Motor neuron (in vitro differentiated cells): ENCODE measurements at regions not wholly inside any gene's neighbourhood (a gene's known extent, or its start where the extent isn't known, plus 50 kb on each side); places are given as distances from the start of the nearest gene placed in this dataset.
A peak's percentile ranks its signal among the peaks of the same experiment; 100 is the strongest.

ENCODE experiments used
- ATAC-seq, 8 experiments: fragments of 200-7000 bp; cut with Tn5 transposase; replicated peaks in 6 of 8; 2 replicates each; pipeline ENCODE4 v1.8.0; 2021; ENCODE audit warnings: mild to moderate bottlenecking in 8 of 8, moderate library complexity in 8 of 8
- H3K27ac ChIP-seq, 2 donors: fragments of 250-450 bp; sonication (Bioruptor Pico); 2 replicates each; pipeline ENCODE4 v1.9.0; 2021; ENCODE audit warnings: antibody characterized with exemption in 2 of 2, mild to moderate bottlenecking in 2 of 2, moderate library complexity in 1 of 2
- H3K4me1 ChIP-seq, 2 donors: fragments of 250-450 bp; sonication (Bioruptor Pico); replicated peaks in 1 of 2; 2 replicates each; pipeline ENCODE4 v1.6.1; 2021; ENCODE audit warnings: antibody characterized with exemption in 2 of 2, mild to moderate bottlenecking in 2 of 2, moderate library complexity in 1 of 2
- H3K4me3 ChIP-seq, 5 donors: fragments of 250-450 bp; sonication (Bioruptor Pico); 2 replicates each; pipeline ENCODE4 v1.9.0; 2021; ENCODE audit warnings: antibody characterized with exemption in 5 of 5, mild to moderate bottlenecking in 5 of 5, moderate library complexity in 4 of 5
- WGBS, 10 experiments: fragments of 450-650 bp; shearing (Covaris generic); methylation state at CpG; one replicate each; pipeline ENCODE4 v1.0.0; 2022; 5-methylcytosine and 5-hydroxymethylcytosine counted together
- in situ Hi-C, 9 experiments: fragments of 400-800 bp; cut with MboI; loops; one replicate each; pipeline ENCODE4 v1.15.0; 2021; ENCODE audit warnings: low sequenced_read_pairs in 9 of 9, low pct_unique_long_range_greater_than_20kb in 2 of 9; ENCODE audit not compliant: unreplicated experiment in 9 of 9

DNA sequence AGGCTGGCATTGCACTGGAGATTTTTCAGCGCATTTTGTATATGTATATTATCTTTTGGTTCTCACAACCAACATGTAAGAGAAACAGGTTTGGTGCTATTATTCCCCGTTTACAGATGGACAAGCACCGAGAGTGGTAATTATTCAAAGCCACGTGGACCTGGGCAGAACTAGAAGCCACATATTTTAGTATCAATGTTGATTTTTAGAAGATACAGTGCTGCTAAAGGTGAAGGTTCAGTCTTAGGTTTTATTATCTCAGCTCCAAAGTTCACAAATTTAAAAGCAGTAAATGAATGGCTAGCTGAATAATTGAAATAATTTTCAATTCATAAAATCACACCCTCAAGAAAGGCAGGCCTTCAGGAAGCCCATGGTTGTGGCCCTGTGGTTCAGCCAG is 400.6 kb upstream of the ID2 start:
- 67 to 100% (median 90%) methylated on average over 1 to 4 of the region's 4 CpGs; no CpG with 5 or more reads in 1 of the 10 experiments for WGBS, 10 experiments
- Histone ChIP-seq H3K4me3 (no peak overlapping the region), H3K27ac (no peak overlapping the region), H3K4me1 (no peaks in the 10 kb centered on the region)
- in situ Hi-C loops = no loop called here
- no peak for ATAC-seq

DNA sequence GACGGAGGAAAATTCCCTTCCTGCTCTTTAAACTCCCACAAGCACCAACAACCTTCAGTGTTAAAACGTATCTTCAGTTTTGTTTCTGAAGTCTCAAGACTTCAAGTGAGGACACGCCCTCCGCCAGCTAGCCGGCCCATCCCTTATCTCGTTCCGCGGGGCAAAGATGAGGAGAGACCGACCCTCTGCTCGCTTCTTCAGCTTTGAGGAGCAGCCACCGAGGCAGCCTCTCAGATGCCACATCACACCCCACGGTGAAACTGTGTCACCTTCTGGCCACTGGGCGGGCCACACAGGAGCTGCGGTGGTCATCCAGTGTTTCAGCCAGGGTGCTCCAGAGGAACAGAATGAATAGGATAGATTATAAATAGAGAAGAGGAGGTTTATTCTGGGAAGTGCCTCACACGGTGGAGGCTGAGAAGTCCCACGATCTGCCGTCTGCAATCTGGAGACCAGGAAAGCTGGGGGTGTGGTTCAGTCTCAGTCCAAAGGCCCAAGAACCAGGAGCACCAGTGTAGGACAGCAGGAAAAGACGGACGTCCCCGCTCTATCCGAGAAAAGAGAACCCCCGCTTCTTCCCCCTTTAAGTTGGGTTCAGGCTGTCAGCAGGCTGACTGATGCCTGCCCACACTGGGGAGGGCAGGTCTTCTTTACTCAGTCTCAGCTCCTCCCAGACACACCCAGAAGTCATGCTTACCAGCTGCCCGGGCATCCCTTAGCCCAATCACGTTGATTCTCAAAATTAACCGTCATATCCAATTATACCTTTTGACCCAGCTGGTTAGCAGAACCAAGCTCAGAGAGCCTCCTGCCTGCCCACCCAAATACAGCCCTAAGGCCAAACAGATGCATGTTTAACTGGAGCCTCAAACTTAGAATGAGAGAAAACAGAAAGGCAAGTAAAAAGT is 399.7 kb upstream of the ID2 start:
- no peak overlapping the region for H3K27ac ChIP-seq
- in situ Hi-C loops = no loop called here
- 39 to 100% (median 90%) methylated on average over 1 to 12 of the region's 25 CpGs for WGBS, 10 experiments

DNA sequence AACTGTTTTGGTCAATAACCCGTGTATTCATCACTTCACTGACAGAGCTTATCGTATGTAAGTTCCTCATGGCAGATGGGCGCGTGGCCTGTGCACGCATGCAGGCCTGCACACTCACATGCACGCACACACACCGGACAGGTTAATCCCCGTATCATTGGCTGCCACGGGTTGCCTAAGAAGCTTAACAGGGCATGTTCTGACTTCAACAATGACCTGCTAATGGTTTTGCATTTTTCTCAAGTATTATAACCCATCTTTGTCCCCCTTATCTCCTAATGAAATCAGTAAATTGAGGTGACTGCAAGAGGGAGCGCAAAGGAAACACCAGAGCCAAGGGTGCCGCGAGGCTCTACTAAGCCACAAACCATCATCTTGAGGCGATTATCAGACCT is 399.0 kb upstream of the ID2 start:
- Histone ChIP-seq H3K27ac (no peak overlapping the region), H3K4me3 (no peak overlapping the region), H3K4me1 (no peaks in the 10 kb centered on the region)
- no peak for ATAC-seq
- in situ Hi-C loops = no loop called here
- 70 to 100% (median 98%) methylated on average over 2 to 13 of the region's 13 CpGs for WGBS, 10 experiments

More for the DNA sequence above, 399.7 kb upstream of the ID2 start:
- no peak for ATAC-seq
- H3K4me1 ChIP-seq = no peaks in the 10 kb centered on the region
- H3K4me3 ChIP-seq = no peak overlapping the region

DNA sequence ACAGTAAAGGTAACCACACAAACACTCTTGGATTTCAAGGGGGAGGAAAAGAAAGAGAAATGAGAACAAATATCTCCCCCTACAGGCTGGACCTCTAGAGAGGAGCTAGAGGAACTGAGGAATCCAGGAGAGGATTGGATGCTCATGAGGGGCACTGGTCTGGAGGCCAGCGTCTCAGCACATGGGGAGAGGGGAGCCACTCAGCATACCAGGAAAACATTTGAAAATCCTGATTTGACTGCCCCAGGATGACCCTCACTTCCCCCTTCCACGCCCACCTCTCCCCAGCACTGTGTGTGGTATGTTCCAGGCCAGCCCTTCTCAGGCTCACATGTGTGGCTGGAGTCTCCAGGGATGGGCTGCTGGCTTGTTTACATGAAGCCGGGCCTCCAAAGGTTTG is 396.8 kb upstream of the ID2 start:
- H3K4me3 ChIP-seq = no peak overlapping the region
- peak in 4 of 8 experiments; percentile 25 to 86 (median 75) for ATAC-seq
- H3K27ac ChIP-seq = no peak overlapping the region
- WGBS, 10 experiments = 40 to 100% (median 80%) methylated on average over 1 of the region's 3 CpGs; no CpG with 5 or more reads in 7 of the 10 experiments
- in situ Hi-C loops = no loop called here
- H3K4me1 ChIP-seq = no peaks in the 10 kb centered on the region

DNA sequence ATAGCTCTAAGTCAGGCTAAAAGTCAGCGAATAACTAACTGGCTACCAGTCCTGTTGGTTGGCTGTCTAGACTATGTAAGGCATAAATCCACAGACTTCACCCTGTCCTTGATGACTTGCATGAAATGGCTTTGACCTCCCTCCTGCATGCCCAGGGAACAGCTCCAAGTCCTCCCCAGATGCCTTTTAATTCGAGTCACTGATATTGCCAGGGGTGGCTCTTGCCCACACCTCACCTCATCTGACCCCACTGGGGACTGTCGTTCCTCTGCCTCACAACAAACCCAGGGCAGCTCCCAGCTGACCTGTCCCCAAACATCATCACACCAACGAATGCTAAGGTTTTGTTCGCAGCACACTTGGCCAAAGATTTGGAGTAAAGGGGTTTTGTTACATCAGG is 396.0 kb upstream of the ID2 start:
- Histone ChIP-seq H3K4me3 (no peak overlapping the region), H3K27ac (no peak overlapping the region), H3K4me1 (no peaks in the 10 kb centered on the region)
- WGBS, 10 experiments = 43 to 93% (median 80%) methylated on average over 1 to 4 of the region's 5 CpGs; no CpG with 5 or more reads in 2 of the 10 experiments
- in situ Hi-C loops = no loop called here
- peak in 1 of 8 experiments; percentile 51 for ATAC-seq

DNA sequence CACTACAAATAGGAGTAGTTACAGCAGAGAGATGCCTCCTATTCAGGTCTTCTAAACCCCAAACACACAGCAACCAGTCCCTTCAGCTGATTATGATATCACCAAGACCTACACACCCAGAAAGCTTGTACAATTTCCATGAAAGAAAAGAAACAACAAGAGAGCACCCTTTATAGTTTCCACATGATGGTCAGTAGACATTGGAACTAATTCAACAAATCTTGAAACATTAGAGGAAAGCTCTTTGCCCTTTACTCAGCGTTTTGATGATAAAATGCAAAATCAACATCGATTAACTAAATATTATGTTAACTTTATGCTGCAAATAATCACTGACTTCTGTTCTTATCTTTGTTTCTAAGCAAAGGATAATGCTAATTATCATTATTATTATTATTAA is 393.6 kb upstream of the ID2 start:
- Histone ChIP-seq H3K27ac (no peak overlapping the region), H3K4me3 (no peak overlapping the region), H3K4me1 (no peaks in the 10 kb centered on the region)
- in situ Hi-C loops = no loop called here
- no peak for ATAC-seq
- WGBS, 10 experiments = 40 to 100% (median 90%) methylated on average over 1 to 2 of the region's 2 CpGs; no CpG with 5 or more reads in 1 of the 10 experiments

DNA sequence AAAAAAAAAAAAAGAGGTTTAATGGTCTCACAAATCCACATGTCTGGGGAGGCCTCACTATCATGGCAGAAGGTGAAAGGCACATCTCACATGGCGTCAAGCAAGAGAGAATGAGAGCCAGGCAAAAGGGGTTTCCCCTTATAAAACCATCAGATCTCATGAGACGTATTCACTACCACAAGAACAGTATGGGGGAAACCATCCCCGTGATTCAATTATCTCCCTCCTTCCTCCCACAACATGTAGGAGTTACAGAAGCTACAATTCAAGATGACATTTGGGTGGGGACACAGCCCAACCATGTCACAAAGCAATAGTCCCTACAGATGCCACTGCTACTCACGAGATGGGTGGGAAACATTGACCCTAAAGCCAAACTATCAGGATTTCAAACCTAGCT is 392.7 kb upstream of the ID2 start:
- no peak overlapping the region for H3K27ac ChIP-seq
- in situ Hi-C loops = no loop called here
- ATAC-seq = no peak
- H3K4me3 ChIP-seq = no peak overlapping the region
- no peaks in the 10 kb centered on the region for H3K4me1 ChIP-seq
- 90 to 100% (median 93%) methylated on average over 1 to 2 of the region's 4 CpGs; no CpG with 5 or more reads in 5 of the 10 experiments for WGBS, 10 experiments

DNA sequence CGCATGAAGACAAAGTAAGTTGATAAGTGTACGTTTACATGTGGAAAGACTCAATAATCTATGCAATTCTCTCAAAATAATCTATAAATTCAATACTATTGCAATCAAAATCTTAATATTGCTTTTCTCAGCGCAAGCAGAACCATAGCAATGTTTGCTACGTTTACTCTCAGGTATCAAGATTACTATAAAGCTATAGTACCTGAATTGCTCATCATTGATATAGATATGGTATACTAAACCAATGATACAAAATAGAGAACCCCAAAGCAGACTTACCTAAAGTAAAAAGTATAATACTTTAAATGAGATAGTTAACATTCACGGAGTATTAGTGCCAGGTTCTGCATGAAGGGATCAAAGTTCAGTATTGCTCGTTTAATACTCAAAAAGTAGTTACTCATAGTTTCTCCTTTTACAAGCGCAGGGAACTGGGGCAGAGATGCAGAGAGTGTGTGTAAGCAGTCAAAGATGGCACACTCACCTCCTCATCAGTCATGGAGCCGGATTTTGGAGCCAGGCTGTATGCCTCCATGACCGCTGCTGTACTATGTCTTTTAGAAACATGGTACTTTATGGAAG is 391.0 kb upstream of the ID2 start:
- in situ Hi-C loops = no loop called here
- Histone ChIP-seq H3K27ac (no peak overlapping the region), H3K4me3 (no peak overlapping the region), H3K4me1 (no peaks in the 10 kb centered on the region)
- 68 to 100% (median 90%) methylated on average over 2 to 9 of the region's 9 CpGs for WGBS, 10 experiments
- no peak for ATAC-seq

DNA sequence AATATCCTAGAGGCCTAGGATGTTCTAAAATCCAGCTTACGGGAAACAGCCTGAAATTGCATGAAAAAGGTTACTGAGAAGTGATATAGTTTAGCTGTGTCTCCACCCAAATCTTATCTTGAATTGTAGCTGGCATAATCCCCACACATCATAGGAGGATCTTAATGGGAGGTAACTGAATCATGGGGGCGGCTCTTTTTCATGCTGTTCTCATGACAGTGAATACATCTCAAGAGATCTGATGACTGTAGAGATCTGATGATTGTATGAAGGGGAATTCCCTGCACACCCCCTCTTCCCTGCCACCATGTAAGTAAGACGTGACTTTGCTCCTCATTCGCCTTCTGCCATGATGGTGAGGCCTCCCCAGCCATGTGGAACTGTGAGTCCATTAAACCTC is 385.6 kb upstream of the ID2 start:
- no peak overlapping the region for H3K27ac ChIP-seq
- no peaks in the 10 kb centered on the region for H3K4me1 ChIP-seq
- H3K4me3 ChIP-seq = no peak overlapping the region
- 80 to 100% (median 92%) methylated on average over 1 to 4 of the region's 4 CpGs; no CpG with 5 or more reads in 2 of the 10 experiments for WGBS, 10 experiments
- peak in 1 of 8 experiments; percentile 24 for ATAC-seq
- in situ Hi-C loops = no loop called here

DNA sequence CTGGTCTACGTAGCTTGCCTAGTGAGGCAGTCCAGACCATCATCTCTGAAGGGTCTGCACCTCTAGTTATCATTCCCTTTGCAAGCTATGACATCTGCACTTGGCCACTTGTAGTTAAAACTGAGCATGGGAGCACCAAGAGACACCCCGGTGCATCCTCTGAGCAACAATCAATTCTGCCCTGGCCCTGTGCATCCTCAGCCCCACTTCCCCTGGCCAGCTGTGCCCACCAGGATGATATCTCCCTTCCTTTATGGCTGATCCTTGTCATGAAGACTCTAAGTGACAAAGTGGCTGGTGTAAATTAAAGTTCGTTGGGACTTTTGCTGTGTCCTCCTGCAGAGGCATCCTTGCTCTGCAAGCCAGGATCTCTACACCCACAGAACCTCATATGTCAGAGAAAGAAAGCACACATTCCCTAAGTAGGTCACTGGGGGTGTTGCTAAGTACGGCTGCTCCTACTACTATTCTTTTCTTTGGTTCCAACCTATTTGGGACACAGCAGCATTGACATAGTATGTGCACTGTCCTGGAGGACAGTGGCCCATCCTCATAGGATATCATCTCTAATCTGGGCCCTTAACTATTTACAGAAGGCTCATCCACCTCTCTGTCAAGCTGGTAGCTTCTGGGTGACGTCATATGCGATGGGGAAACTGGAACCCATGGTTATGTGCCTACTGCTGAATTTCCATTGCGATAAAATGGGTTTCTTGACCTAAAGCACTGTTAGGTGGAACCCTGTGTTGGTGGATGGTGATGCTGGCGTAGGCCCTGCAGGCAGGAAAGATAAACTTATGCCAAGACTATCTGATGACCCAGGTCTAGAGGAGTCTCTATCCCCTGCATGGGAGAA is 384.3 kb upstream of the ID2 start:
- Histone ChIP-seq H3K27ac (no peak overlapping the region), H3K4me3 (no peak overlapping the region), H3K4me1 (peaks cover 2 to 11% of the 10 kb centered on the region in 2 donors)
- in situ Hi-C loops = no loop called here
- WGBS, 10 experiments = 29 to 100% (median 92%) methylated on average over 1 to 3 of the region's 8 CpGs; no CpG with 5 or more reads in 2 of the 10 experiments
- no peak for ATAC-seq

DNA sequence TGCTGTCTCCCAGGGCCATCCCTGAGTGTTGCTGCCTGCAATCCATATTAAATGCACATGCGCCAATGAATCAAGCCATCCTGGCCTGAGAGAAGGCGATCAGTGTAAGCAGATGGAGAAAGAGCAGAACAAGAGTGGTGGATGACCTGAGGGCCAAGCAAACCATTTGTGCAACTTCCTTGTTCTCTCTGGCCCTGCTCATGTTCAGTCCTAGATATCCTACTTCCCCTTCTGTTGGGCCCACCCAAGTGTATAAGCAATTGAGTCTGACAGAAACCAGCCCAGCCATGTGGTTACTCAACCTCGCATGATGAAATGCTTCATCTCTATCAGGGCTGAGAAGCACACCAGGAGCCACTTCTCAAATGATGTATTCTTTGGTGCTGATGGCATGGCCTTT is 383.1 kb upstream of the ID2 start:
- ATAC-seq = no peak
- in situ Hi-C loops = no loop called here
- Histone ChIP-seq H3K4me3 (no peak overlapping the region), H3K27ac (no peak overlapping the region), H3K4me1 (peaks cover 2 to 12% of the 10 kb centered on the region in 2 donors)
- 53 to 100% (median 97%) methylated on average over 1 to 3 of the region's 3 CpGs; no CpG with 5 or more reads in 3 of the 10 experiments for WGBS, 10 experiments

DNA sequence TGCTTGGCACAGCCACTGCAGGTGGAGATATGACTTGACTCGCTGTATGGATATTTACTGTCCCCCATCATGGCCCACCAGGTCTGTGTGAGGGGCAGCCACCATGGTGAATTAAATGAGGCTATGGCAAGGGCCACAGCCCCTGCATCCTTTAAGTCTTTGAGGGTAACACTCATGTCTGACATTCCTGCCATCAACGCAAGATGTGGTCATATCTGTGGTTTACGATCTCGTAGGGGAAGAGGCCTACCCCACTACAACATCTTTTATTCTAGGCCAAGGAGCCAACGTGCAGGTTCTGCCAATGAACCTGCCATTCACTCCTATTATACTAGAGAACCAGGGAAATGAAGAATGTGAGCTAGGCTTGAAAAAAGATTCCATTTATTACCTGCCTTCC is 381.6 kb upstream of the ID2 start:
- 0 to 90% (median 63%) methylated on average over 1 to 5 of the region's 5 CpGs for WGBS, 10 experiments
- in situ Hi-C loops = no loop called here

DNA sequence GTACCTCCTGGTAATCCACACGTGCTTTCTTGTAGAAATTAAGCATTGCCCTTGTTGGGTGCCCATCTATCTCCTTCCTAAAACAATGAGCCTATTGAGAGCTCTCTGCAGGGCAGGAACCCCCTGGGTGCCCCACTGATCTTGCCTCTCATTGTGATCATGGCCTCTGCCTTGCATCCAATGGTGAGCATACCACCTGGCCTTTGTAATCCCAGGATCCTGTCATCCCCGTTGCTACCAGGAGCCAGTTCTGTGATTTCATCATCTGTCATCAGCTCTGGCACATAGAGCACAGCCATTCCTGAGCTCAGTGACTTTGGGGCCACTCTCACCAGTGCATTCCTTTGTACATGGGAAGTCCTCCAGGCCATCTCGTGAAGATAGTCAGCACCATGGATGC is 381.0 kb upstream of the ID2 start:
- Histone ChIP-seq H3K4me3 (no peak overlapping the region), H3K27ac (no peak overlapping the region), H3K4me1 (peaks cover 2 to 12% of the 10 kb centered on the region in 2 donors)
- no peak for ATAC-seq
- in situ Hi-C loops = no loop called here
- 40 to 69% (median 63%) methylated on average over 1 to 2 of the region's 3 CpGs; no CpG with 5 or more reads in 5 of the 10 experiments for WGBS, 10 experiments

More for the DNA sequence above, 381.6 kb upstream of the ID2 start:
- no peak overlapping the region for H3K27ac ChIP-seq
- peaks cover 2 to 12% of the 10 kb centered on the region in 2 donors for H3K4me1 ChIP-seq
- ATAC-seq = no peak
- no peak overlapping the region for H3K4me3 ChIP-seq
